Thoracic aorta (tissue), 2 donors: ENCODE measurements at regions not wholly inside any gene's neighbourhood (a gene's known extent, or its start where the extent isn't known, plus 50 kb on each side); places are given as distances from the start of the nearest gene placed in this dataset.
"Not testable (repeated sequence)": the region's sequence is repeated elsewhere in the genome, so short reads cannot be mapped to it uniquely, and the experiment has no call there.

Experiments
- ATAC-seq: fragments of 150-250 bp; one replicate; pipeline ENCODE4 v1.8.0; 2017; ENCODE audit warnings: low read depth; ENCODE audit not compliant: insufficient number of reproducible peaks, low FRiP score
- DNase-seq: peaks from one replicate; pipeline ENCODE4 v3.0.0-alpha.2; 2020; ENCODE audit warnings: low spot score
- H3K27ac ChIP-seq, 2 donors: fragments of 200-600 bp; sonication (generic); 1 replicate in 1 of 2; 2 replicates in 1 of 2; pipeline ENCODE4 v1.5.1; 2016; ENCODE audit warnings: mild to moderate bottlenecking in 2 of 2, moderate library complexity in 2 of 2
- H3K27me3 ChIP-seq: fragments of 200-600 bp; sonication (generic); replicated peaks from 2 replicates; pipeline ENCODE4 v1.6.0; 2016; ENCODE audit warnings: mild to moderate bottlenecking; ENCODE audit not compliant: insufficient read depth
- H3K36me3 ChIP-seq: fragments of 200-600 bp; sonication (generic); one replicate; pipeline ENCODE4 v1.5.1; 2016
- H3K4me1 ChIP-seq, 2 donors: fragments of 200-600 bp; sonication (generic); 1 replicate in 1 of 2; 2 replicates in 1 of 2; pipeline versions ENCODE4 v1.5.1 to v1.6.0; 2016; ENCODE audit warnings: low read depth in 2 of 2, mild to moderate bottlenecking in 1 of 2; ENCODE audit not compliant: control insufficient read depth in 1 of 2
- H3K4me3 ChIP-seq: fragments of 200-600 bp; sonication (generic); 2 replicates; pipeline ENCODE4 v1.5.1; 2016; ENCODE audit warnings: mild to moderate bottlenecking
- H3K9me3 ChIP-seq: fragments of 200-600 bp; sonication (generic); 2 replicates; pipeline ENCODE4 v1.5.1; 2016
- CTCF ChIP-seq: fragments of 200-600 bp; sonication (generic); IDR thresholded peaks from one replicate; pipeline ENCODE4 v1.5.1; 2019; ENCODE audit warnings: antibody characterized with exemption

- Histone ChIP-seq H3K36me3 (no peaks in the 10 kb centered on the region), H3K9me3 (no peaks in the 10 kb centered on the region), H3K4me1 (no peaks in the 10 kb centered on the region), H3K27ac (no peak overlapping the region), H3K4me3 (no peak overlapping the region), H3K27me3 (no peaks in the 10 kb centered on the region)
- no peak for TF ChIP-seq CTCF
- ATAC-seq (no peak), DNase-seq (no peak)
Observed at GRCh38 chr5:10106285-10106684, 143.4 kb downstream of the ATPSCKMT start.

GRCh38 chr5:10102706-10103497 lies 146.8 kb downstream of the ATPSCKMT start:
- Histone ChIP-seq H3K9me3 (no peaks in the 10 kb centered on the region), H3K27me3 (no peaks in the 10 kb centered on the region), H3K4me3 (no peak overlapping the region), H3K27ac (no peak overlapping the region), H3K36me3 (no peaks in the 10 kb centered on the region), H3K4me1 (no peaks in the 10 kb centered on the region)
- DNase-seq: no peak
- no peak for TF ChIP-seq CTCF
- no peak for ATAC-seq

- H3K9me3 ChIP-seq, H3K27ac ChIP-seq, H3K4me3 ChIP-seq, DNase-seq, H3K4me1 ChIP-seq, ATAC-seq, H3K36me3 ChIP-seq, H3K27me3 ChIP-seq: not testable (repeated sequence)
Observed at GRCh38 chr5:10102235-10102634, 147.5 kb downstream of the ATPSCKMT start.

- Histone ChIP-seq H3K4me1 (no peaks in the 10 kb centered on the region), H3K36me3 (no peaks in the 10 kb centered on the region), H3K4me3 (no peak overlapping the region), H3K9me3 (no peaks in the 10 kb centered on the region), H3K27me3 (no peaks in the 10 kb centered on the region), H3K27ac (no peak overlapping the region)
- ATAC-seq (no peak), DNase-seq (no peak)
- TF ChIP-seq CTCF: no peak
Observed at GRCh38 chr5:10099548-10099947, 150.1 kb downstream of the ATPSCKMT start.

- H3K4me1 ChIP-seq: no peaks in the 10 kb centered on the region
- no peak for TF ChIP-seq CTCF
- DNase-seq (no peak), ATAC-seq (no peak)
- no peak overlapping the region for H3K4me3 ChIP-seq
- no peak overlapping the region for H3K27ac ChIP-seq
- H3K36me3 ChIP-seq: no peaks in the 10 kb centered on the region
- H3K9me3 ChIP-seq: no peaks in the 10 kb centered on the region
- no peaks in the 10 kb centered on the region for H3K27me3 ChIP-seq
Observed at GRCh38 chr5:10091701-10092100, 158.0 kb downstream of the ATPSCKMT start.

- Histone ChIP-seq H3K4me1 (no peaks in the 10 kb centered on the region), H3K9me3 (no peaks in the 10 kb centered on the region), H3K27ac (no peak overlapping the region), H3K27me3 (no peaks in the 10 kb centered on the region), H3K36me3 (no peaks in the 10 kb centered on the region), H3K4me3 (no peak overlapping the region)
- DNase-seq (no peak), ATAC-seq (no peak)
- no peak for TF ChIP-seq CTCF
Observed at GRCh38 chr5:10090074-10090473, 159.6 kb downstream of the ATPSCKMT start.
